Stomach (tissue), 4 donors: ENCODE measurements at regions not wholly inside any gene's neighbourhood (a gene's known extent, or its start where the extent isn't known, plus 50 kb on each side); places are given as distances from the start of the nearest gene placed in this dataset.

Experiments used
- CTCF ChIP-seq, 7 experiments: fragments of 450-650 bp in 4 of 7; fragments of 200-600 bp in 3 of 7; sonication (generic) in 3 of 7; IDR thresholded peaks; one replicate each; pipeline ENCODE4 v1.5.1; 2016 to 2019; ENCODE audit warnings: antibody characterized with exemption in 7 of 7, control low read depth in 2 of 7, mild to moderate bottlenecking in 1 of 7
- EP300 ChIP-seq: sonication (generic); formaldehyde crosslinking; IDR thresholded peaks from one replicate; pipeline ENCODE4 v1.6.1; 2017; ENCODE audit warnings: antibody characterized with exemption
- POLR2A ChIP-seq, 4 donors: fragments of 450-650 bp; IDR thresholded peaks; one replicate each; pipeline ENCODE4 v1.6.1; 2016; ENCODE audit warnings: antibody characterized with exemption in 4 of 4, control low read depth in 2 of 4, mild to moderate bottlenecking in 1 of 4, moderate library complexity in 1 of 4
- POLR2AphosphoS5 ChIP-seq, 3 donors: sonication (generic); formaldehyde crosslinking; IDR thresholded peaks; one replicate each; pipeline ENCODE4 v1.6.1; 2016; ENCODE audit warnings: antibody characterized with exemption in 3 of 3

- TF ChIP-seq POLR2A (IDR thresholded peaks at IDR 0.05) (no peak), POLR2AphosphoS5 (IDR thresholded peaks at IDR 0.05) (no peak), CTCF (IDR thresholded peaks at IDR 0.05) (no peak), EP300 (no peak)
These were observed 565.7 kb upstream of the ZEB2 start for GRCh38 chr2:145085612-145086011.
